ENCODE measurements at regions not wholly inside any gene's neighbourhood (a gene's known extent, or its start where the extent isn't known, plus 50 kb on each side); places are given as distances from the start of the nearest gene placed in this dataset.
"Not testable (repeated sequence)": the region's sequence is repeated elsewhere in the genome, so short reads cannot be mapped to it uniquely, and the experiment has no call there.

- no peak for DNase-seq
Measured at GRCh38 chr14:106026026-106026425, 499.6 kb downstream of the TMEM121 start.

- DNase-seq, result not testable (repeated sequence)
Measured at GRCh38 chr14:106027759-106028158, 501.4 kb downstream of the TMEM121 start.

- no peak for DNase-seq
Measured at GRCh38 chr14:106029959-106030358, 503.6 kb downstream of the TMEM121 start.

- no peak for DNase-seq
Measured at GRCh38 chr14:106037380-106037779, 511.0 kb downstream of the TMEM121 start.

- DNase-seq, result no peak
Measured at GRCh38 chr14:106038263-106038662, 511.9 kb downstream of the TMEM121 start.

GRCh38 chr14:106039400-106039799, 513.0 kb downstream of the TMEM121 start:
- DNase-seq, result no peak

GRCh38 chr14:106044515-106044914, 518.1 kb downstream of the TMEM121 start:
- no peak for DNase-seq

GRCh38 chr14:106044949-106045596, 518.7 kb downstream of the TMEM121 start:
- DNase-seq, result no peak

- DNase-seq, result no peak
Measured at GRCh38 chr14:106051796-106052195, 525.4 kb downstream of the TMEM121 start.

GRCh38 chr14:106055289-106055688, 528.9 kb downstream of the TMEM121 start:
- DNase-seq, result no peak

- no peak for DNase-seq
Measured at GRCh38 chr14:106058342-106058741, 532.0 kb downstream of the TMEM121 start.

- no peak for DNase-seq
Measured at GRCh38 chr14:106060276-106060975, 534.0 kb downstream of the TMEM121 start.

- not testable (repeated sequence) for DNase-seq
Measured at GRCh38 chr14:106061877-106062500, 535.6 kb downstream of the TMEM121 start.

GRCh38 chr14:106062502-106063272, 536.3 kb downstream of the TMEM121 start:
- no peak for DNase-seq

GRCh38 chr14:106067935-106068334, 541.6 kb downstream of the TMEM121 start:
- DNase-seq, result no peak

- DNase-seq, result no peak
Measured at GRCh38 chr14:106069804-106070625, 543.6 kb downstream of the TMEM121 start.

- DNase-seq, result no peak
Measured at GRCh38 chr14:106080922-106081321, 554.5 kb downstream of the TMEM121 start.

GRCh38 chr14:106081721-106082120, 555.3 kb downstream of the TMEM121 start:
- DNase-seq, result not testable (repeated sequence)

- no peak for DNase-seq
Measured at GRCh38 chr14:106083082-106083481, 556.7 kb downstream of the TMEM121 start.

- DNase-seq, result no peak
Measured at GRCh38 chr14:106087837-106088236, 561.5 kb downstream of the TMEM121 start.

- DNase-seq, result not testable (repeated sequence)
Measured at GRCh38 chr14:106088860-106089259, 562.5 kb downstream of the TMEM121 start.

- no peak for DNase-seq
Measured at GRCh38 chr14:106094654-106095189, 568.3 kb downstream of the TMEM121 start.

Measured in GF-D8 (cell line).